ENCODE measurements at regions not wholly inside any gene's neighbourhood (a gene's known extent, or its start where the extent isn't known, plus 50 kb on each side); places are given as distances from the start of the nearest gene placed in this dataset.
"Not testable (repeated sequence)": the region's sequence is repeated elsewhere in the genome, so short reads cannot be mapped to it uniquely, and the experiment has no call there.

GRCh38 chr10:10056961-10057360, 960.7 kb upstream of the CELF2 start:
- POLR2A ChIA-PET: no interaction called here
- no peak for TF ChIP-seq CTCF (IDR thresholded peaks at IDR 0.05)
- no peaks in the 10 kb centered on the region for H3K9me3 Mint-ChIP-seq
- CTCF ChIA-PET: no interaction called here
- no peak overlapping the region for H3K27ac Mint-ChIP-seq
- DNase-seq: no peak
- intact Hi-C loops (cut with micrococcal nuclease): no loop called here
- H3K4me1 Mint-ChIP-seq (ENCODE audit: low read depth): no peaks in the 10 kb centered on the region
- H3K27me3 Mint-ChIP-seq: peaks cover 2% of the 10 kb centered on the region
- no peaks in the 10 kb centered on the region for H3K36me3 Mint-ChIP-seq (ENCODE audit: low read depth)
- no peak overlapping the region for H3K4me3 Mint-ChIP-seq
- ATAC-seq: no peak

GRCh38 chr10:10067644-10068043, 950.0 kb upstream of the CELF2 start:
- H3K9me3 Mint-ChIP-seq: peaks cover 4% of the 10 kb centered on the region
- H3K36me3 Mint-ChIP-seq (ENCODE audit: low read depth): no peaks in the 10 kb centered on the region
- peaks cover 2% of the 10 kb centered on the region for H3K27me3 Mint-ChIP-seq
- no peaks in the 10 kb centered on the region for H3K4me1 Mint-ChIP-seq (ENCODE audit: low read depth)
- CTCF ChIA-PET: no interaction called here
- intact Hi-C loops (cut with micrococcal nuclease): no loop called here
- H3K27ac Mint-ChIP-seq: no peak overlapping the region
- no peak overlapping the region for H3K4me3 Mint-ChIP-seq
- POLR2A ChIA-PET: interaction anchor here (0.6 kb wide), 1 partner anchor 1190 kb away, joined by 3 read pairs; no protein-coding TSS in a partner anchor
- ATAC-seq (no peak), DNase-seq (no peak)
- no peak for TF ChIP-seq CTCF (IDR thresholded peaks at IDR 0.05)

GRCh38 chr10:10074847-10075246, 942.8 kb upstream of the CELF2 start:
- H3K4me3 Mint-ChIP-seq; H3K36me3 Mint-ChIP-seq (ENCODE audit: low read depth); POLR2A ChIA-PET; H3K9me3 Mint-ChIP-seq; intact Hi-C loops (cut with micrococcal nuclease); CTCF ChIA-PET; H3K27ac Mint-ChIP-seq; H3K27me3 Mint-ChIP-seq; ATAC-seq; DNase-seq; H3K4me1 Mint-ChIP-seq (ENCODE audit: low read depth): not testable (repeated sequence)

- Mint-ChIP-seq H3K4me1 (ENCODE audit: low read depth) (no peaks in the 10 kb centered on the region), H3K4me3 (no peak overlapping the region), H3K27ac (no peak overlapping the region), H3K9me3 (peaks cover 6% of the 10 kb centered on the region), H3K27me3 (peaks cover 2% of the 10 kb centered on the region), H3K36me3 (ENCODE audit: low read depth) (no peaks in the 10 kb centered on the region)
- TF ChIP-seq CTCF (IDR thresholded peaks at IDR 0.05): no peak
- intact Hi-C loops (cut with micrococcal nuclease): no loop called here
- POLR2A ChIA-PET: no interaction called here
- DNase-seq (no peak), ATAC-seq (no peak)
- CTCF ChIA-PET: no interaction called here
Observed at GRCh38 chr10:10078446-10078845, 939.2 kb upstream of the CELF2 start.

- Mint-ChIP-seq H3K36me3 (ENCODE audit: low read depth) (no peaks in the 10 kb centered on the region), H3K9me3 (no peaks in the 10 kb centered on the region), H3K27ac (no peak overlapping the region), H3K4me3 (no peak overlapping the region), H3K4me1 (ENCODE audit: low read depth) (no peaks in the 10 kb centered on the region), H3K27me3 (no peaks in the 10 kb centered on the region)
- intact Hi-C loops (cut with micrococcal nuclease): no loop called here
- DNase-seq: no peak
- POLR2A ChIA-PET: no interaction called here
- ATAC-seq: no peak
- CTCF ChIA-PET: no interaction called here
- TF ChIP-seq CTCF (IDR thresholded peaks at IDR 0.05): no peak
Observed at GRCh38 chr10:10092581-10092980, 925.1 kb upstream of the CELF2 start.

GRCh38 chr10:10093021-10093420, 924.7 kb upstream of the CELF2 start:
- Mint-ChIP-seq H3K4me3 (no peak overlapping the region), H3K9me3 (no peaks in the 10 kb centered on the region), H3K4me1 (ENCODE audit: low read depth) (no peaks in the 10 kb centered on the region), H3K27ac (no peak overlapping the region), H3K27me3 (no peaks in the 10 kb centered on the region), H3K36me3 (ENCODE audit: low read depth) (no peaks in the 10 kb centered on the region)
- TF ChIP-seq CTCF (IDR thresholded peaks at IDR 0.05): no peak
- DNase-seq (no peak), ATAC-seq (no peak)
- CTCF ChIA-PET: no interaction called here
- intact Hi-C loops (cut with micrococcal nuclease): no loop called here
- POLR2A ChIA-PET: no interaction called here

Data from activated CD8-positive, alpha-beta T cell treated with anti-CD3 and anti-CD28 coated beads for 36 hours (primary cell).